ENCODE measurements at regions not wholly inside any gene's neighbourhood (a gene's known extent, or its start where the extent isn't known, plus 50 kb on each side); places are given as distances from the start of the nearest gene placed in this dataset.

DNA sequence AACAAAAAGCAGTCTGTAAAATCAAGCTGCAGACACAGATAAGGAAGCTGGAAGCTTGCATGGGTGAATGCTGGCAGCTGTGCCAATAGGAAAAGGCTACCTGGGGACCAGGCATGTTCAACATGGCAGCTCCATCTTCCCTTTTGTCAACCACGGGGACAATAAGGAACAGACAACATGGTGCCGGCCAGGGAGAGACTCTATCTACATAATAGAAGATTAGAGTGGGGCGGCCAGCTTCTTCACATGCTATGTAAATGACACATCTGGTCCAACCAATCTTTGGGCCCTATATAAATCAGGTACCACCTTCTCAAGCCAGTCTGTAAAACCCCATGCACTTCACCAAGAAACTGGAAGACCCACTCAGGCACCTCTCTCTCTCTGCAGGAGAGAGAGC is 157.6 kb downstream of the SUDS3 start:
- POLR2A ChIA-PET = no interaction called here
- H2AFZ ChIP-seq (ENCODE audit: low read length) = no peak overlapping the region
- no TSS peak for BruUV-seq (replicated peaks)
- H3K79me2 ChIP-seq (ENCODE audit: insufficient read depth, low read length) = no peaks in the 10 kb centered on the region
- CTCF ChIA-PET (ENCODE audit: low intra/inter-chr PET ratio, low total read pairs) = no interaction called here
- H3K36me3 ChIP-seq (replicated peaks in 1 of 2; ENCODE audit: control insufficient read depth in 1 of 2, insufficient read depth in 2 of 2, low read length in 2 of 2) = no peaks in the 10 kb centered on the region
- H3K9me3 ChIP-seq (ENCODE audit: low read length) = no peaks in the 10 kb centered on the region
- H3K4me3 ChIP-seq (replicated peaks in 1 of 3; ENCODE audit: insufficient read depth in 1 of 3, low read depth in 2 of 3, low read length in 3 of 3) = no peak overlapping the region
- in situ Hi-C loops (cut with HindIII; ENCODE audit: extremely low pct_ligation_motif_present, low pct_unique_long_range_greater_than_20kb) (no loop called here), intact Hi-C loops (cut with micrococcal nuclease; ENCODE audit: unreplicated experiment) (no loop called here)
- no peaks in the 10 kb centered on the region for H4K20me1 ChIP-seq (ENCODE audit: insufficient read depth, low read length)
- DNase-seq (ENCODE audit: low spot score) = no peak
- no peaks in the 10 kb centered on the region for H3K4me1 ChIP-seq (ENCODE audit: insufficient read depth, low read length)
- no peak for ATAC-seq
- H3K4me2 ChIP-seq (ENCODE audit: low read depth, low read length) = no peak overlapping the region
- no peak for FAIRE-seq
- H3K9ac ChIP-seq (ENCODE audit: insufficient read depth, low read depth, low read length) = no peak overlapping the region
- no peak overlapping the region for H3K27ac ChIP-seq (ENCODE audit: extremely low read length, insufficient read depth, low read length)
- no peaks in the 10 kb centered on the region; a peak in 2 of 5 replicates for H3K27me3 ChIP-seq (ENCODE audit: control insufficient read depth in 1 of 2, insufficient read depth in 2 of 2, low read length in 2 of 2)
- WGBS (ENCODE audit: low lambda C conversion rate) = 20% methylated on average over 2 of the region's 3 CpGs
- TF ChIP-seq NONO (IDR thresholded peaks at IDR 0.05) (no peak), NONO (CRISPR knock-in tag; conservative IDR thresholded peaks at IDR 0.05) (no peak), RCOR2 (CRISPR knock-in tag; IDR thresholded peaks at IDR 0.05) (no peak), SIN3B (IDR thresholded peaks at IDR 0.05; ENCODE audit: low read length) (no peak), ATF1 (CRISPR knock-in tag; IDR thresholded peaks at IDR 0.05) (no peak), POLR2AphosphoS5 (IDR thresholded peaks at IDR 0.05; ENCODE audit: low read depth, low read length) (no peak)
- TF ChIP-seq, protein P1, sequence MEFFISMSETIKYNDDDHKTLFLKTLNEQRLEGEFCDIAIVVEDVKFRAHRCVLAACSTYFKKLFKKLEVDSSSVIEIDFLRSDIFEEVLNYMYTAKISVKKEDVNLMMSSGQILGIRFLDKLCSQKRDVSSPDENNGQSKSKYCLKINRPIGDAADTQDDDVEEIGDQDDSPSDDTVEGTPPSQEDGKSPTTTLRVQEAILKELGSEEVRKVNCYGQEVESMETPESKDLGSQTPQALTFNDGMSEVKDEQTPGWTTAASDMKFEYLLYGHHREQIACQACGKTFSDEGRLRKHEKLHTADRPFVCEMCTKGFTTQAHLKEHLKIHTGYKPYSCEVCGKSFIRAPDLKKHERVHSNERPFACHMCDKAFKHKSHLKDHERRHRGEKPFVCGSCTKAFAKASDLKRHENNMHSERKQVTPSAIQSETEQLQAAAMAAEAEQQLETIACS (CRISPR knock-in tag; IDR thresholded peaks at IDR 0.05) = no peak
- TF ChIP-seq, protein P2, sequence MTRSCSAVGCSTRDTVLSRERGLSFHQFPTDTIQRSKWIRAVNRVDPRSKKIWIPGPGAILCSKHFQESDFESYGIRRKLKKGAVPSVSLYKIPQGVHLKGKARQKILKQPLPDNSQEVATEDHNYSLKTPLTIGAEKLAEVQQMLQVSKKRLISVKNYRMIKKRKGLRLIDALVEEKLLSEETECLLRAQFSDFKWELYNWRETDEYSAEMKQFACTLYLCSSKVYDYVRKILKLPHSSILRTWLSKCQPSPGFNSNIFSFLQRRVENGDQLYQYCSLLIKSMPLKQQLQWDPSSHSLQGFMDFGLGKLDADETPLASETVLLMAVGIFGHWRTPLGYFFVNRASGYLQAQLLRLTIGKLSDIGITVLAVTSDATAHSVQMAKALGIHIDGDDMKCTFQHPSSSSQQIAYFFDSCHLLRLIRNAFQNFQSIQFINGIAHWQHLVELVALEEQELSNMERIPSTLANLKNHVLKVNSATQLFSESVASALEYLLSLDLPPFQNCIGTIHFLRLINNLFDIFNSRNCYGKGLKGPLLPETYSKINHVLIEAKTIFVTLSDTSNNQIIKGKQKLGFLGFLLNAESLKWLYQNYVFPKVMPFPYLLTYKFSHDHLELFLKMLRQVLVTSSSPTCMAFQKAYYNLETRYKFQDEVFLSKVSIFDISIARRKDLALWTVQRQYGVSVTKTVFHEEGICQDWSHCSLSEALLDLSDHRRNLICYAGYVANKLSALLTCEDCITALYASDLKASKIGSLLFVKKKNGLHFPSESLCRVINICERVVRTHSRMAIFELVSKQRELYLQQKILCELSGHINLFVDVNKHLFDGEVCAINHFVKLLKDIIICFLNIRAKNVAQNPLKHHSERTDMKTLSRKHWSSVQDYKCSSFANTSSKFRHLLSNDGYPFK (CRISPR knock-in tag; IDR thresholded peaks at IDR 0.05; ENCODE audit: borderline replicate concordance) = no peak
